SK-N-SH treated with all-trans-retinoic acid at 6 μM for 48 hours (cell line): ENCODE measurements at regions not wholly inside any gene's neighbourhood (a gene's known extent, or its start where the extent isn't known, plus 50 kb on each side); places are given as distances from the start of the nearest gene placed in this dataset.

Experiments
- ATAC-seq: fragments of 200-7000 bp; cut with Tn5 transposase; 3 replicates; pipeline ENCODE4 v1.9.1; 2020; ENCODE audit warnings: mild to moderate bottlenecking, moderate library complexity
- ARNTL ChIP-seq: fragments of 450-650 bp; formaldehyde crosslinking; IDR thresholded peaks from 2 replicates; pipeline ENCODE4 v1.5.0; 2020; ENCODE audit warnings: low read depth, mild to moderate bottlenecking, moderate library complexity, borderline replicate concordance
- BACH2 ChIP-seq: fragments of 250-450 bp; sonication (Bioruptor Pico); IDR thresholded peaks from 2 replicates; pipeline ENCODE4 v1.9.0; 2021; ENCODE audit warnings: mild to moderate bottlenecking, borderline replicate concordance
- CREB5 ChIP-seq: fragments of 250-450 bp; sonication (Bioruptor Pico); IDR thresholded peaks from 2 replicates; pipeline ENCODE4 v1.5.1; 2020; ENCODE audit warnings: low read depth, mild to moderate bottlenecking, moderate library complexity
- CSDC2 ChIP-seq: fragments of 250-450 bp; sonication (Bioruptor Pico); IDR thresholded peaks from 2 replicates; pipeline ENCODE4 v1.5.0; 2020; ENCODE audit warnings: mild to moderate bottlenecking, moderate library complexity
- GLIS3 ChIP-seq: fragments of 250-450 bp; sonication (Bioruptor Pico); IDR thresholded peaks from 2 replicates; pipeline ENCODE4 v1.5.0; 2020; ENCODE audit warnings: mild to moderate bottlenecking, moderate library complexity
- ISL1 ChIP-seq: fragments of 250-450 bp; sonication (Bioruptor Pico); IDR thresholded peaks from 2 replicates; pipeline ENCODE4 v2.1.2; 2022; ENCODE audit warnings: mild to moderate bottlenecking, moderate library complexity
- OSR1 ChIP-seq: fragments of 250-450 bp; sonication (Bioruptor Pico); IDR thresholded peaks from 2 replicates; pipeline ENCODE4 v1.8.0; 2022; ENCODE audit warnings: moderate library complexity, mild to moderate bottlenecking, inconsistent platforms
- PATZ1 ChIP-seq: fragments of 250-450 bp; sonication (Bioruptor Pico); IDR thresholded peaks from 2 replicates; pipeline ENCODE4 v1.8.0; 2020; ENCODE audit warnings: mild to moderate bottlenecking, moderate library complexity, borderline replicate concordance
- PPARA ChIP-seq: fragments of 250-450 bp; sonication (Bioruptor Pico); IDR thresholded peaks from 2 replicates; pipeline ENCODE4 v1.5.0; 2020; ENCODE audit warnings: mild to moderate bottlenecking, borderline replicate concordance
- RARB ChIP-seq: fragments of 250-450 bp; sonication (Bioruptor Pico); IDR thresholded peaks from 2 replicates; pipeline ENCODE4 v1.8.0; 2021; ENCODE audit warnings: mild to moderate bottlenecking, moderate library complexity
- SNAI2 ChIP-seq: fragments of 250-450 bp; sonication (Bioruptor Pico); IDR thresholded peaks from 2 replicates; pipeline ENCODE4 v1.5.0; 2020; ENCODE audit warnings: mild to moderate bottlenecking, moderate library complexity
- TCF4 ChIP-seq: fragments of 250-450 bp; sonication (Bioruptor Pico); IDR thresholded peaks from 2 replicates; pipeline ENCODE4 v1.8.0; 2021; ENCODE audit warnings: mild to moderate bottlenecking, moderate library complexity, borderline replicate concordance
- TOX ChIP-seq: fragments of 250-450 bp; sonication (Bioruptor Pico); IDR thresholded peaks from 2 replicates; pipeline ENCODE4 v1.8.0; 2021; ENCODE audit warnings: mild to moderate bottlenecking, moderate library complexity, borderline replicate concordance
- TSHZ2 ChIP-seq: fragments of 250-450 bp; sonication (Bioruptor Pico); IDR thresholded peaks from 2 replicates; pipeline ENCODE4 v1.5.0; 2020; ENCODE audit warnings: mild to moderate bottlenecking, moderate library complexity
- ZC3H10 ChIP-seq: fragments of 250-450 bp; sonication (Bioruptor Pico); IDR thresholded peaks from 2 replicates; pipeline ENCODE4 v1.5.1; 2021; ENCODE audit warnings: mild to moderate bottlenecking, moderate library complexity
- ZFP3 ChIP-seq: fragments of 250-450 bp; sonication (Bioruptor Pico); IDR thresholded peaks from 2 replicates; pipeline ENCODE4 v1.5.0; 2020; ENCODE audit warnings: mild to moderate bottlenecking, moderate library complexity
- ZFP30 ChIP-seq: fragments of 450-650 bp; formaldehyde crosslinking; IDR thresholded peaks from 2 replicates; pipeline ENCODE4 v1.5.0; 2022; ENCODE audit warnings: mild to moderate bottlenecking, moderate library complexity
- ZNF70 ChIP-seq: fragments of 450-650 bp; formaldehyde crosslinking; IDR thresholded peaks from 2 replicates; pipeline ENCODE4 v1.5.0; 2020; ENCODE audit warnings: mild to moderate bottlenecking, moderate library complexity
- ZNF8 ChIP-seq: fragments of 450-650 bp; formaldehyde crosslinking; IDR thresholded peaks from 2 replicates; pipeline ENCODE4 v1.5.0; 2020; ENCODE audit warnings: mild to moderate bottlenecking, moderate library complexity
- TF ChIP-seq, protein P1 (sequence below): fragments of 250-450 bp; sonication (Bioruptor Pico); IDR thresholded peaks from 2 replicates; pipeline ENCODE4 v1.8.0; 2021; ENCODE audit warnings: low read depth, mild to moderate bottlenecking, moderate library complexity, borderline replicate concordance

- ATAC-seq, result no peak
- TF ChIP-seq ISL1 (no peak), TSHZ2 (CRISPR knock-in tag) (no peak), CREB5 (CRISPR knock-in tag) (no peak), OSR1 (CRISPR knock-in tag) (no peak), PATZ1 (CRISPR knock-in tag) (no peak), ARNTL (CRISPR knock-in tag) (no peak)
- TF ChIP-seq, all 23 proteins: peak for 0
These were observed 228.8 kb downstream of the TFAP2C start for GRCh38 chr20:56857950-56858349.

GRCh38 chr20:56859039-56859800 lies 230.1 kb downstream of the TFAP2C start:
- ATAC-seq, result no peak
- no peak for TF ChIP-seq ARNTL (CRISPR knock-in tag)
- TF ChIP-seq ZFP3 (CRISPR knock-in tag), result no peak
- no peak for TF ChIP-seq PPARA (CRISPR knock-in tag)
- no peak for TF ChIP-seq ZNF8 (CRISPR knock-in tag)
- TF ChIP-seq ZNF70 (CRISPR knock-in tag), result no peak
- no peak for TF ChIP-seq ZC3H10 (CRISPR knock-in tag)
- no peak for TF ChIP-seq CSDC2 (CRISPR knock-in tag)
- TF ChIP-seq ZFP30, result no peak
- TF ChIP-seq, protein P1, sequence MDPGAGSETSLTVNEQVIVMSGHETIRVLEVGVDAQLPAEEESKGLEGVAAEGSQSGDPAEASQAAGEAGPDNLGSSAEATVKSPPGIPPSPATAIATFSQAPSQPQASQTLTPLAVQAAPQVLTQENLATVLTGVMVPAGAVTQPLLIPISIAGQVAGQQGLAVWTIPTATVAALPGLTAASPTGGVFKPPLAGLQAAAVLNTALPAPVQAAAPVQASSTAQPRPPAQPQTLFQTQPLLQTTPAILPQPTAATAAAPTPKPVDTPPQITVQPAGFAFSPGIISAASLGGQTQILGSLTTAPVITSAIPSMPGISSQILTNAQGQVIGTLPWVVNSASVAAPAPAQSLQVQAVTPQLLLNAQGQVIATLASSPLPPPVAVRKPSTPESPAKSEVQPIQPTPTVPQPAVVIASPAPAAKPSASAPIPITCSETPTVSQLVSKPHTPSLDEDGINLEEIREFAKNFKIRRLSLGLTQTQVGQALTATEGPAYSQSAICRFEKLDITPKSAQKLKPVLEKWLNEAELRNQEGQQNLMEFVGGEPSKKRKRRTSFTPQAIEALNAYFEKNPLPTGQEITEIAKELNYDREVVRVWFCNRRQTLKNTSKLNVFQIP (CRISPR knock-in tag), result no peak
- no peak for TF ChIP-seq PATZ1 (CRISPR knock-in tag)
- TF ChIP-seq TCF4 (CRISPR knock-in tag), result no peak
- TF ChIP-seq RARB (CRISPR knock-in tag), result no peak

GRCh38 chr20:56859801-56860261 lies 230.7 kb downstream of the TFAP2C start:
- no peak for ATAC-seq
- TF ChIP-seq TOX (CRISPR knock-in tag) (no peak), SNAI2 (CRISPR knock-in tag) (no peak), CREB5 (CRISPR knock-in tag) (no peak), TSHZ2 (CRISPR knock-in tag) (no peak), BACH2 (CRISPR knock-in tag) (no peak), GLIS3 (CRISPR knock-in tag) (no peak)
- TF ChIP-seq, all 23 proteins: peak for 0
